K562 (cell line): ENCODE measurements at regions not wholly inside any gene's neighbourhood (a gene's known extent, or its start where the extent isn't known, plus 50 kb on each side); places are given as distances from the start of the nearest gene placed in this dataset.

Experiments used
- ATAC-seq: fragments of 200-7000 bp; cut with Tn5 transposase; 3 replicates; pipeline ENCODE4 v1.9.1; 2020; ENCODE audit warnings: moderate library complexity
- BruUV-seq: library from RNA; stranded (reverse); fragments of 400-500 nt; replicated peaks from 2 replicates; lab custom pipeline; 2021; lab: Mats Ljungman, UMichigan
- CTCF ChIA-PET: fragments of 300-600 bp; formaldehyde crosslinking; extraction: SDS; loops from one replicate; lab custom pipeline; 2021; ENCODE audit warnings: low intra/inter-chr PET ratio; lab: Yijun Ruan, JAX
- POLR2A ChIA-PET: fragments of 300-600, 350-650 bp; sonication (Branson Sonifier 250); formaldehyde crosslinking; extraction: SDS; loops from one replicate; lab custom pipeline; 2021; ENCODE audit warnings: antibody characterized with exemption, inconsistent platforms; lab: Yijun Ruan, JAX
- DNase-seq, 4 experiments: peaks; one replicate each; pipeline versions ENCODE4 v3.0.0 to v3.0.0-alpha.2; 2011 to 2018; ENCODE audit warnings: low spot score in 3 of 4, mixed read lengths in 3 of 4; ENCODE audit errors: extremely low read depth in 1 of 4
- FAIRE-seq: peaks from 2 replicates; lab custom pipeline; 2011; peaks lifted over from hg19 to GRCh38; lab: Jason Lieb, UNC
- H2AFZ ChIP-seq: 2 replicates; pipeline ENCODE4 v1.6.0; 2011; ENCODE audit warnings: low read depth, low read length, control low read depth, inconsistent platforms
- H3K27ac ChIP-seq: fragments of 200-600 bp; 3 replicates; pipeline ENCODE4 v1.8.0; 2011; ENCODE audit warnings: low read depth, mild to moderate bottlenecking, control low read depth, inconsistent platforms, low read length, moderate library complexity, mixed read lengths; ENCODE audit errors: extremely low read depth
- H3K27me3 ChIP-seq, 2 experiments: fragments of 300-600 bp in 1 of 2; 2 replicates in 1 of 2; 3 replicates in 1 of 2; pipeline versions ENCODE4 v1.6.0 to v1.8.0; 2011; ENCODE audit warnings: inconsistent platforms in 2 of 2, low read length in 2 of 2, mild to moderate bottlenecking in 1 of 2, mixed read lengths in 1 of 2, moderate library complexity in 1 of 2; ENCODE audit not compliant: control insufficient read depth in 2 of 2, insufficient read depth in 2 of 2
- H3K36me3 ChIP-seq: fragments of 300-600 bp; 3 replicates; pipeline ENCODE4 v1.8.0; 2011; ENCODE audit warnings: mild to moderate bottlenecking, low read length, inconsistent platforms; ENCODE audit not compliant: control insufficient read depth, insufficient read depth
- H3K4me1 ChIP-seq, 2 experiments: fragments of 200-600 bp in 1 of 2; replicated peaks in 1 of 2; 2 replicates in 1 of 2; 3 replicates in 1 of 2; pipeline versions ENCODE4 v1.5.1 to v1.8.0; 2011; ENCODE audit warnings: inconsistent platforms in 2 of 2, low read length in 2 of 2, mild to moderate bottlenecking in 1 of 2, mixed read lengths in 1 of 2, moderate library complexity in 1 of 2; ENCODE audit not compliant: control insufficient read depth in 2 of 2, insufficient read depth in 2 of 2
- H3K4me2 ChIP-seq: 2 replicates; pipeline ENCODE4 v1.6.1; 2011; ENCODE audit warnings: low read length, control low read depth, inconsistent platforms, mixed read lengths; ENCODE audit not compliant: insufficient read depth
- H3K4me3 ChIP-seq: fragments of 200-600 bp; sonication (generic), shearing (Covaris generic); 2 replicates; pipeline ENCODE4 v1.5.1; 2016; ENCODE audit warnings: control low read depth, inconsistent platforms
- H3K79me2 ChIP-seq: fragments of 200-600 bp; 3 replicates; pipeline ENCODE4 v1.8.0; 2011; ENCODE audit warnings: low read length, inconsistent platforms; ENCODE audit not compliant: control insufficient read depth, insufficient read depth
- H3K9ac ChIP-seq, 2 experiments: 2 replicates each; pipeline versions ENCODE4 v1.6.0 to v1.6.1; 2011; ENCODE audit warnings: low read depth in 2 of 2, low read length in 2 of 2, control low read depth in 1 of 2, inconsistent platforms in 1 of 2, mild to moderate bottlenecking in 1 of 2, mixed read lengths in 1 of 2; ENCODE audit not compliant: insufficient read depth in 1 of 2
- H3K9me1 ChIP-seq: one replicate; pipeline ENCODE4 v1.6.0; 2011; ENCODE audit warnings: inconsistent platforms, mild to moderate bottlenecking, low read length, moderate library complexity; ENCODE audit not compliant: control insufficient read depth, insufficient read depth
- H3K9me3 ChIP-seq: replicated peaks from 2 replicates; pipeline ENCODE4 v1.5.1; 2011; ENCODE audit warnings: low read depth, low read length, inconsistent platforms; ENCODE audit not compliant: control insufficient read depth, insufficient read depth
- H4K20me1 ChIP-seq: replicated peaks from 2 replicates; pipeline ENCODE4 v1.6.1; 2011; ENCODE audit warnings: low read length, inconsistent platforms, mixed read lengths; ENCODE audit not compliant: control insufficient read depth, insufficient read depth
- ATF6 ChIP-seq: sonication (generic); formaldehyde crosslinking; IDR thresholded peaks from 2 replicates; pipeline ENCODE4 v1.4.0; 2020; ENCODE audit warnings: mild to moderate bottlenecking, missing genetic modification reagents
- E2F8 ChIP-seq: fragments of 450-650 bp; IDR thresholded peaks from 2 replicates; pipeline ENCODE4 v1.7.1; 2018; ENCODE audit warnings: mild to moderate bottlenecking, low read depth; ENCODE audit not compliant: partially characterized antibody
- ETV5 ChIP-seq: sonication (generic); formaldehyde crosslinking; IDR thresholded peaks from 2 replicates; pipeline ENCODE4 v1.4.0; 2020; ENCODE audit warnings: low read depth, mild to moderate bottlenecking, missing genetic modification reagents
- FOXO4 ChIP-seq: fragments of 450-650 bp; formaldehyde crosslinking; IDR thresholded peaks from 2 replicates; pipeline ENCODE4 v1.4.0; 2020; ENCODE audit warnings: mild to moderate bottlenecking, moderate library complexity
- FUS ChIP-seq: fragments of 200-400 bp; formaldehyde crosslinking; optimal IDR thresholded peaks from 2 replicates; pipeline ENCODE3; 2017; ENCODE audit warnings: low read depth, low read length
- HDAC6 ChIP-seq: IDR thresholded peaks from 2 replicates; pipeline ENCODE4 v1.6.1; 2012; ENCODE audit warnings: low read depth, mild to moderate bottlenecking, control low read depth, inconsistent platforms, low read length, moderate library complexity
- JUNB ChIP-seq: fragments of 450-650 bp; formaldehyde crosslinking; conservative IDR thresholded peaks from 2 replicates; pipeline ENCODE4 v1.4.0; 2020; ENCODE audit warnings: mild to moderate bottlenecking
- MNT ChIP-seq, 2 experiments: fragments of 450-650 bp; conservative IDR thresholded peaks; 2 replicates each; pipeline ENCODE4 v1.6.1; 2017; ENCODE audit warnings: mild to moderate bottlenecking in 2 of 2, moderate library complexity in 2 of 2
- SAFB2 ChIP-seq: fragments of 200-400 bp; formaldehyde crosslinking; IDR thresholded peaks from 2 replicates; pipeline ENCODE4 v1.6.1; 2018; ENCODE audit warnings: borderline replicate concordance, low read length, low read depth, moderate library complexity; ENCODE audit not compliant: severe bottlenecking
- USF2 ChIP-seq: sonication (generic); formaldehyde crosslinking; IDR thresholded peaks from 2 replicates; pipeline ENCODE4 v1.5.0; 2020; ENCODE audit warnings: missing genetic modification reagents
- ZNF133 ChIP-seq: fragments of 250-450 bp; sonication (Bioruptor Pico); IDR thresholded peaks from 2 replicates; pipeline ENCODE4 v1.4.0; 2020; ENCODE audit warnings: mild to moderate bottlenecking
- ZNF57 ChIP-seq: fragments of 450-650 bp; formaldehyde crosslinking; IDR thresholded peaks from 2 replicates; pipeline ENCODE4 v1.4.0; 2020; ENCODE audit warnings: mild to moderate bottlenecking, moderate library complexity
- ZNF717 ChIP-seq: fragments of 250-450 bp; sonication (Bioruptor Pico); IDR thresholded peaks from 2 replicates; pipeline ENCODE4 v1.5.0; 2021
- whole genome bisulfite sequencing: fragments of 100-300 bp; shearing (Covaris generic); methylation state at CpG from one replicate; pipeline ENCODE4 v1.1.6; 2016; ENCODE audit warnings: low coverage, mixed read lengths; ENCODE audit not compliant: insufficient coverage; ENCODE audit errors: missing lambda C conversion rate; 5-methylcytosine and 5-hydroxymethylcytosine counted together
- in situ Hi-C: fragments of 300-500 bp; cut with MboI; formaldehyde crosslinking; loops from 4 replicates; pipeline ENCODE4 v1.15.0; 2018; ENCODE audit warnings: inconsistent platforms, mixed read lengths
- intact Hi-C: fragments of 100-400 bp; cut with micrococcal nuclease; formaldehyde crosslinking; loops from 2 replicates; pipeline ENCODE4 v1.14.2; 2022

GRCh38 chr7:24221500-24221899 lies 62.5 kb upstream of the NPY start (continued):
- no peak for TF ChIP-seq E2F8

GRCh38 chr7:24227068-24227467 lies 56.9 kb upstream of the NPY start:
- H3K4me2 ChIP-seq = no peak overlapping the region
- no peaks in the 10 kb centered on the region for H3K36me3 ChIP-seq
- ChIA-PET POLR2A (interaction anchor here (0.6 to 1.1 kb wide), 2 partner anchors 14 to 924 kb away, joined by 3 read pairs; no protein-coding TSS in a partner anchor), CTCF (no interaction called here)
- no peak overlapping the region for H3K27ac ChIP-seq
- FAIRE-seq (no peak), DNase-seq (no peak), ATAC-seq (no peak)
- H3K9ac ChIP-seq = no peak overlapping the region
- H3K27me3 ChIP-seq = no peaks in the 10 kb centered on the region; a peak in 1 of 5 replicates
- no peaks in the 10 kb centered on the region for H3K4me1 ChIP-seq
- BruUV-seq = no TSS peak
- intact Hi-C loops = no loop called here
- H3K9me1 ChIP-seq = no peaks in the 10 kb centered on the region
- no peaks in the 10 kb centered on the region for H4K20me1 ChIP-seq
- H3K9me3 ChIP-seq = no peaks in the 10 kb centered on the region
- no peaks in the 10 kb centered on the region for H3K79me2 ChIP-seq
- 3% methylated on average over 3 of the region's 3 CpGs for WGBS
- H3K4me3 ChIP-seq = no peak overlapping the region
- H2AFZ ChIP-seq = no peak overlapping the region
- in situ Hi-C loops = no loop called here
- TF ChIP-seq USF2 (CRISPR knock-in tag) = no peak
- TF ChIP-seq FOXO4 = no peak
- no peak for TF ChIP-seq ZNF133 (CRISPR knock-in tag)
- no peak for TF ChIP-seq ETV5
- no peak for TF ChIP-seq SAFB2
- no peak for TF ChIP-seq ZNF717 (CRISPR knock-in tag)
- no peak for TF ChIP-seq FUS
- TF ChIP-seq HDAC6 = no peak
- TF ChIP-seq ZNF57 = no peak
- no peak for TF ChIP-seq MNT (conservative IDR thresholded peaks at IDR 0.05)
- no peak for TF ChIP-seq ATF6 (CRISPR knock-in tag)
- no peak for TF ChIP-seq JUNB
